COLO668 (cell line): ENCODE measurements at regions not wholly inside any gene's neighbourhood (a gene's known extent, or its start where the extent isn't known, plus 50 kb on each side); places are given as distances from the start of the nearest gene placed in this dataset.
"Not testable (repeated sequence)": the region's sequence is repeated elsewhere in the genome, so short reads cannot be mapped to it uniquely, and the experiment has no call there.

Experiments used
- DNase-seq: peaks from one replicate; lab custom pipeline; 2025; ENCODE audit not compliant: unreplicated experiment; lab: John Stamatoyannopoulos, UW

GRCh38 chr11:70547821-70548670, 149.7 kb downstream of the CTTN start:
- DNase-seq: no peak

GRCh38 chr11:70548976-70549375, 150.6 kb downstream of the CTTN start:
- DNase-seq: no peak

GRCh38 chr11:70549386-70549785, 151.1 kb downstream of the CTTN start:
- no peak for DNase-seq

- DNase-seq: no peak
Measured at GRCh38 chr11:70549796-70550195, 151.5 kb downstream of the CTTN start.

GRCh38 chr11:70550456-70551195, 152.3 kb downstream of the CTTN start:
- DNase-seq: no peak

- DNase-seq: no peak
Measured at GRCh38 chr11:70551351-70552166, 153.2 kb downstream of the CTTN start.

GRCh38 chr11:70552167-70553150, 154.1 kb downstream of the CTTN start:
- DNase-seq: no peak

- DNase-seq: no peak
Measured at GRCh38 chr11:70555078-70555477, 156.7 kb downstream of the CTTN start.

- no peak for DNase-seq
Measured at GRCh38 chr11:70556884-70557741, 158.8 kb downstream of the CTTN start.

- no peak for DNase-seq
Measured at GRCh38 chr11:70557742-70558485, 159.6 kb downstream of the CTTN start.

GRCh38 chr11:70558681-70559080, 160.4 kb downstream of the CTTN start:
- no peak for DNase-seq

- no peak for DNase-seq
Measured at GRCh38 chr11:70559516-70559915, 161.2 kb downstream of the CTTN start.

- not testable (repeated sequence) for DNase-seq
Measured at GRCh38 chr11:70560621-70561020, 162.3 kb downstream of the CTTN start.

- DNase-seq: no peak
Measured at GRCh38 chr11:70566768-70567530, 168.6 kb downstream of the CTTN start.

GRCh38 chr11:70567680-70568034, 169.3 kb downstream of the CTTN start:
- no peak for DNase-seq

GRCh38 chr11:70568035-70568813, 169.9 kb downstream of the CTTN start:
- DNase-seq: no peak
